K562 (cell line): ENCODE measurements at regions not wholly inside any gene's neighbourhood (a gene's known extent, or its start where the extent isn't known, plus 50 kb on each side); places are given as distances from the start of the nearest gene placed in this dataset.

Source experiments
- ATAC-seq: fragments of 200-7000 bp; cut with Tn5 transposase; 3 replicates; pipeline ENCODE4 v1.9.1; 2020; ENCODE audit warnings: moderate library complexity
- BruUV-seq: library from RNA; stranded (reverse); fragments of 400-500 nt; replicated peaks from 2 replicates; lab custom pipeline; 2021; lab: Mats Ljungman, UMichigan
- CTCF ChIA-PET: fragments of 300-600 bp; formaldehyde crosslinking; extraction: SDS; loops from one replicate; lab custom pipeline; 2021; ENCODE audit warnings: low intra/inter-chr PET ratio; lab: Yijun Ruan, JAX
- POLR2A ChIA-PET: fragments of 300-600, 350-650 bp; sonication (Branson Sonifier 250); formaldehyde crosslinking; extraction: SDS; loops from one replicate; lab custom pipeline; 2021; ENCODE audit warnings: antibody characterized with exemption, inconsistent platforms; lab: Yijun Ruan, JAX
- DNase-seq, 4 experiments: peaks; one replicate each; pipeline versions ENCODE4 v3.0.0 to v3.0.0-alpha.2; 2011 to 2018; ENCODE audit warnings: low spot score in 3 of 4, mixed read lengths in 3 of 4; ENCODE audit errors: extremely low read depth in 1 of 4
- FAIRE-seq: peaks from 2 replicates; lab custom pipeline; 2011; peaks lifted over from hg19 to GRCh38; lab: Jason Lieb, UNC
- H2AFZ ChIP-seq: 2 replicates; pipeline ENCODE4 v1.6.0; 2011; ENCODE audit warnings: low read depth, low read length, control low read depth, inconsistent platforms
- H3K27ac ChIP-seq: fragments of 200-600 bp; 3 replicates; pipeline ENCODE4 v1.8.0; 2011; ENCODE audit warnings: low read depth, mild to moderate bottlenecking, control low read depth, inconsistent platforms, low read length, moderate library complexity, mixed read lengths; ENCODE audit errors: extremely low read depth
- H3K27me3 ChIP-seq, 2 experiments: fragments of 300-600 bp in 1 of 2; 2 replicates in 1 of 2; 3 replicates in 1 of 2; pipeline versions ENCODE4 v1.6.0 to v1.8.0; 2011; ENCODE audit warnings: inconsistent platforms in 2 of 2, low read length in 2 of 2, mild to moderate bottlenecking in 1 of 2, mixed read lengths in 1 of 2, moderate library complexity in 1 of 2; ENCODE audit not compliant: control insufficient read depth in 2 of 2, insufficient read depth in 2 of 2
- H3K36me3 ChIP-seq: fragments of 300-600 bp; 3 replicates; pipeline ENCODE4 v1.8.0; 2011; ENCODE audit warnings: mild to moderate bottlenecking, low read length, inconsistent platforms; ENCODE audit not compliant: control insufficient read depth, insufficient read depth
- H3K4me1 ChIP-seq, 2 experiments: fragments of 200-600 bp in 1 of 2; replicated peaks in 1 of 2; 2 replicates in 1 of 2; 3 replicates in 1 of 2; pipeline versions ENCODE4 v1.5.1 to v1.8.0; 2011; ENCODE audit warnings: inconsistent platforms in 2 of 2, low read length in 2 of 2, mild to moderate bottlenecking in 1 of 2, mixed read lengths in 1 of 2, moderate library complexity in 1 of 2; ENCODE audit not compliant: control insufficient read depth in 2 of 2, insufficient read depth in 2 of 2
- H3K4me2 ChIP-seq: 2 replicates; pipeline ENCODE4 v1.6.1; 2011; ENCODE audit warnings: low read length, control low read depth, inconsistent platforms, mixed read lengths; ENCODE audit not compliant: insufficient read depth
- H3K4me3 ChIP-seq: fragments of 200-600 bp; sonication (generic), shearing (Covaris generic); 2 replicates; pipeline ENCODE4 v1.5.1; 2016; ENCODE audit warnings: control low read depth, inconsistent platforms
- H3K79me2 ChIP-seq: fragments of 200-600 bp; 3 replicates; pipeline ENCODE4 v1.8.0; 2011; ENCODE audit warnings: low read length, inconsistent platforms; ENCODE audit not compliant: control insufficient read depth, insufficient read depth
- H3K9ac ChIP-seq, 2 experiments: 2 replicates each; pipeline versions ENCODE4 v1.6.0 to v1.6.1; 2011; ENCODE audit warnings: low read depth in 2 of 2, low read length in 2 of 2, control low read depth in 1 of 2, inconsistent platforms in 1 of 2, mild to moderate bottlenecking in 1 of 2, mixed read lengths in 1 of 2; ENCODE audit not compliant: insufficient read depth in 1 of 2
- H3K9me1 ChIP-seq: one replicate; pipeline ENCODE4 v1.6.0; 2011; ENCODE audit warnings: inconsistent platforms, mild to moderate bottlenecking, low read length, moderate library complexity; ENCODE audit not compliant: control insufficient read depth, insufficient read depth
- H3K9me3 ChIP-seq: replicated peaks from 2 replicates; pipeline ENCODE4 v1.5.1; 2011; ENCODE audit warnings: low read depth, low read length, inconsistent platforms; ENCODE audit not compliant: control insufficient read depth, insufficient read depth
- H4K20me1 ChIP-seq: replicated peaks from 2 replicates; pipeline ENCODE4 v1.6.1; 2011; ENCODE audit warnings: low read length, inconsistent platforms, mixed read lengths; ENCODE audit not compliant: control insufficient read depth, insufficient read depth
- SRF ChIP-seq, 2 experiments: fragments of 250-450, 450-650 bp in 1 of 2; sonication (Bioruptor Pico) in 1 of 2; sonication (generic) in 1 of 2; formaldehyde crosslinking; IDR thresholded peaks; 2 replicates each; pipeline versions ENCODE4 v1.5.0 to v1.5.1; 2020 to 2022; ENCODE audit warnings: mild to moderate bottlenecking in 1 of 2, missing genetic modification reagents in 1 of 2
- ZNF316 ChIP-seq: fragments of 450-650 bp; IDR thresholded peaks from 2 replicates; pipeline ENCODE4 v1.6.1; 2016
- WGBS: fragments of 100-300 bp; shearing (Covaris generic); methylation state at CpG from one replicate; pipeline ENCODE4 v1.1.6; 2016; ENCODE audit warnings: low coverage, mixed read lengths; ENCODE audit not compliant: insufficient coverage; ENCODE audit errors: missing lambda C conversion rate; 5-methylcytosine and 5-hydroxymethylcytosine counted together
- in situ Hi-C: fragments of 300-500 bp; cut with MboI; formaldehyde crosslinking; loops from 4 replicates; pipeline ENCODE4 v1.15.0; 2018; ENCODE audit warnings: inconsistent platforms, mixed read lengths
- intact Hi-C: fragments of 100-400 bp; cut with micrococcal nuclease; formaldehyde crosslinking; loops from 2 replicates; pipeline ENCODE4 v1.14.2; 2022
- TF ChIP-seq, protein P1 (sequence below): fragments of 450-650 bp; IDR thresholded peaks from 2 replicates; pipeline ENCODE4 v1.6.1; 2014; ENCODE audit warnings: low read depth, mild to moderate bottlenecking, moderate library complexity, borderline replicate concordance

DNA sequence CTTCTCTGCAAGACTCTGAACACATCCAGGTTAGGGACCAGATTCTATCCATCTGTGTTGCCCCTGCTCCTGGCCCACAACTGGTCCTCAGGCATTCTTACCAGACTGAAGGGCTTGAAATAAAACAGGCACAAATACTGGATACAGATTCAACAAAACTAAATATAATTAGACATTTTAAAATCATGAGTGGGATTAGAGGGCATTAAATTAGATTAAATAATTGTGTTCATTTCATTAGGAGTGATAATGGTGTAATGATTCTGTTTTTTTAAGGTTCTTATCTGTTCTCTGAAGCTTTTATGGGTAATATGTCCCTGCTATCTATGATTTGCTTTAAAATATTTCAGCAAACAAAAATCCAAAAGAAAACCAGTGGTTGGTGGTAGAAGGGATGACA is 226.5 kb downstream of the IRS1 start:
- POLR2A ChIA-PET, result no interaction called here
- no peak overlapping the region for H3K4me3 ChIP-seq
- FAIRE-seq, result no peak
- in situ Hi-C loops, result no loop called here
- H3K9me1 ChIP-seq, result no peaks in the 10 kb centered on the region
- ATAC-seq, result no peak
- no TSS peak for BruUV-seq
- H3K27ac ChIP-seq, result no peak overlapping the region
- H3K9ac ChIP-seq, result no peak overlapping the region
- no peaks in the 10 kb centered on the region for H3K4me1 ChIP-seq
- CTCF ChIA-PET, result no interaction called here
- H3K9me3 ChIP-seq, result no peaks in the 10 kb centered on the region
- no peak overlapping the region for H2AFZ ChIP-seq
- H3K27me3 ChIP-seq, result no peaks in the 10 kb centered on the region
- TF ChIP-seq, protein P1, sequence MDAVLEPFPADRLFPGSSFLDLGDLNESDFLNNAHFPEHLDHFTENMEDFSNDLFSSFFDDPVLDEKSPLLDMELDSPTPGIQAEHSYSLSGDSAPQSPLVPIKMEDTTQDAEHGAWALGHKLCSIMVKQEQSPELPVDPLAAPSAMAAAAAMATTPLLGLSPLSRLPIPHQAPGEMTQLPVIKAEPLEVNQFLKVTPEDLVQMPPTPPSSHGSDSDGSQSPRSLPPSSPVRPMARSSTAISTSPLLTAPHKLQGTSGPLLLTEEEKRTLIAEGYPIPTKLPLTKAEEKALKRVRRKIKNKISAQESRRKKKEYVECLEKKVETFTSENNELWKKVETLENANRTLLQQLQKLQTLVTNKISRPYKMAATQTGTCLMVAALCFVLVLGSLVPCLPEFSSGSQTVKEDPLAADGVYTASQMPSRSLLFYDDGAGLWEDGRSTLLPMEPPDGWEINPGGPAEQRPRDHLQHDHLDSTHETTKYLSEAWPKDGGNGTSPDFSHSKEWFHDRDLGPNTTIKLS, result no peak
- no peak overlapping the region for H3K4me2 ChIP-seq
- H3K36me3 ChIP-seq, result no peaks in the 10 kb centered on the region
- intact Hi-C loops, result no loop called here
- no peaks in the 10 kb centered on the region for H4K20me1 ChIP-seq
- DNase-seq, result no peak
- no peaks in the 10 kb centered on the region for H3K79me2 ChIP-seq

DNA sequence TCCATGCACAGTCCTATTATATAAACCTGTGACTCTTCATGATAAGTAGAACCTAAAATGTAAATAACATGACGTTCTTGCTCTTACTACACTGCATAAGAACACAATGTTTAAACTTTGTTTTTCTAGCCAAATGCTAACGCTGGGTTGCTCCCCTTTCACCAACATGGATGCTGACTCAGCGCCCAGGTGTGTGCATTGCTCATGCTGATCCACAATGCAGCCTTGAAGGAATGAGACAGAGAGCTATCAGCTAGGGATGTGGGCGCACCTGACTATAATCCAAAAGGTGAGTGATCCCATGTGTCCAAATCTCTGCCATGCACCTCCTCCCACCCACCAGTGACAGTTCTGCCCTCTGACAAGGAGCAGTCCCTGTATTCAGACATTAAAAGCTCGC is 235.0 kb downstream of the IRS1 start:
- no peaks in the 10 kb centered on the region for H3K36me3 ChIP-seq
- DNase-seq, result no peak
- TF ChIP-seq SRF (CRISPR knock-in tag; IDR thresholded peaks at IDR 0.05) (no peak), ZNF316 (peak; percentile 15; the same call in 1 of the 2 replicates)
- no peak overlapping the region for H3K27ac ChIP-seq
- ChIA-PET POLR2A (no interaction called here), CTCF (no interaction called here)
- H4K20me1 ChIP-seq, result no peaks in the 10 kb centered on the region
- no peak overlapping the region for H3K4me2 ChIP-seq
- in situ Hi-C loops (no loop called here), intact Hi-C loops (no loop called here)
- no TSS peak for BruUV-seq
- WGBS, result 2% methylated on average over 5 of the region's 5 CpGs
- no peaks in the 10 kb centered on the region for H3K27me3 ChIP-seq
- H2AFZ ChIP-seq, result no peak overlapping the region
- no peaks in the 10 kb centered on the region for H3K4me1 ChIP-seq
- no peak for ATAC-seq
- H3K79me2 ChIP-seq, result no peaks in the 10 kb centered on the region
- H3K9me1 ChIP-seq, result no peaks in the 10 kb centered on the region
- H3K9me3 ChIP-seq, result no peaks in the 10 kb centered on the region
- no peak overlapping the region for H3K9ac ChIP-seq
- no peak for FAIRE-seq
- H3K4me3 ChIP-seq, result no peak overlapping the region
